ENCODE measurements at regions not wholly inside any gene's neighbourhood (a gene's known extent, or its start where the extent isn't known, plus 50 kb on each side); places are given as distances from the start of the nearest gene placed in this dataset.
"Not testable (repeated sequence)": the region's sequence is repeated elsewhere in the genome, so short reads cannot be mapped to it uniquely, and the experiment has no call there.

DNA sequence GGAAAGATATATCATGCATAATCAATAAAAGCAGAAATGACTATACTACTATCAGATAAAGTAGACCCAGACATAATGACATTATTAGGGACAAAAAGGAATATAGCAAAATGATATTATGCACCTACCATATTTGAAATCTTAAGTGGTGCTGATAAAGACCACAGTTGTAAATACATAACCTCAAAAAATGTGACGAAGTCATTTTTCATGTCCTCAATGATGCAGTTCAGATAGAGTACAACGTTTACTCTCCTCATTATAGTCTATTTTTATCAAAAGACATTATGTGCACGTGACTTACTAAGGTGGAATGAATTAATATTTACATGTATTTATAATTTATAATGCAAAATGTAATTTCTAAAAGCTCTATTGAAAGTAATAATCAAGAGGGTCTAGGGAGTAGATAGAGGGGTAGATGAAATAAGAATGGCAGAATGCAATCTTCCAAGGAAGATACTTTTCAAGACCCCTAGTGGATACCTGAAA, 61.7 kb upstream of the TNFSF4 start:
- H3K4me3 ChIP-seq (ENCODE audit: low read length), result no peak overlapping the region
- peaks cover 0 to 10% (median 0%) of the 10 kb centered on the region in 5 donors for H3K36me3 Mint-ChIP-seq
- H3K9me3 ChIP-seq (ENCODE audit: control insufficient read depth in 2 of 3, low read length in 3 of 3), result no peaks in the 10 kb centered on the region
- H3K9me3 Mint-ChIP-seq, result peaks cover 0 to 4% (median 0%) of the 10 kb centered on the region in 11 donors
- H3K27me3 Mint-ChIP-seq, result peaks cover 0 to 3% (median 0%) of the 10 kb centered on the region in 5 donors
- no peak overlapping the region for H3K4me3 Mint-ChIP-seq
- POLR2A ChIA-PET, result interaction anchor here (0.6 kb wide), 1 partner anchor 508 kb away, joined by 4 read pairs; no protein-coding TSS in a partner anchor
- DNase-seq, result no peak
- H3K36me3 ChIP-seq (ENCODE audit: control insufficient read depth in 2 of 3, insufficient read depth in 3 of 3, low read length in 3 of 3), result no peaks in the 10 kb centered on the region
- no peaks in the 10 kb centered on the region for H3K27me3 ChIP-seq (ENCODE audit: control insufficient read depth in 2 of 2, insufficient read depth in 2 of 2, low read length in 2 of 2)
- CTCF ChIA-PET, result no interaction called here
- H3K27ac Mint-ChIP-seq, result no peak overlapping the region
- intact Hi-C loops (cut with micrococcal nuclease), result loop anchor here in 1 of 2 donors (2.0 to 5.0 kb wide), 2 partner anchors 442 to 524 kb away; no protein-coding TSS in a partner anchor
- H3K4me1 Mint-ChIP-seq, result peaks cover 0 to 3% (median 0%) of the 10 kb centered on the region in 7 donors
- H3K4me1 ChIP-seq (ENCODE audit: control insufficient read depth in 2 of 2, insufficient read depth in 2 of 2, low read length in 2 of 2), result no peaks in the 10 kb centered on the region
- no peak for ATAC-seq
- no peak overlapping the region for H3K27ac ChIP-seq (ENCODE audit: low read depth, low read length)

DNA sequence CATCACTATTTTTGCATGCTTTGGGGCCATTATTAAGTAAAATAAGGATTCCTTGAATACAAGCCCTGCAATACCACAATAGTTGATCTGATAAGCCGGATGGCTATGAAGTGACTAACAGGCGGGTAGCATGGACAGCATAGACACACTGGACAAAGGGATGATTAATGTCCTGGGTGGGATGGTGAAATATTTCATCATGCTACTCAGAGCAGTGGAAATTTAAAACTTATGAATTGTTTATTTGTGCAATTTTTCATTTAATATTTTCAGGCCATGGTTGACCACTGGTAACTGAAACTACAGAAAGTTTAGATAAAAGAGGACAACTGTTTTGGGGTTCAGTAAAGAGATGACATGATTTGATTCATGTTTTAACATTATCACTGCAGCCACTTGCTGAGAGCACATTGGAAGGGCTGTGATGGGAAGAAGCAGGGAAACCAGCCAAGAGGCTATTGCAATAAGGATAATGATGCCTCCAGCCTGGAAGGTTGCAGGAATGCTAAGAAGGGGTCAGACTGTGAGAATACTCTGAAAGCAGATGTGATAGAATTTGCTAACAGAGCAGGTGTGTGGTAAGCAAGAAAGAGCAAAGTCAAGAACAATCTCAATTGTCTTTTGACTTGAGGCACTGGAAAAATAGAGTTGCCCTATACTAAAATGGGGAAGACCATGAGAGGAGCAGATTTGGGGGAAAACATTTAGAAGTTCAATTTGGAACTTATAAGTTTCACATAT, 62.5 kb upstream of the TNFSF4 start:
- intact Hi-C loops (cut with micrococcal nuclease), result loop anchor here in 1 of 2 donors (2.0 to 5.0 kb wide), 2 partner anchors 442 to 525 kb away; no protein-coding TSS in a partner anchor
- no peak overlapping the region for H3K27ac ChIP-seq (ENCODE audit: low read depth, low read length)
- no peaks in the 10 kb centered on the region for H3K4me1 ChIP-seq (ENCODE audit: control insufficient read depth in 2 of 2, insufficient read depth in 2 of 2, low read length in 2 of 2)
- H3K27ac Mint-ChIP-seq, result no peak overlapping the region
- peaks cover 0 to 3% (median 0%) of the 10 kb centered on the region in 5 donors for H3K27me3 Mint-ChIP-seq
- H3K36me3 Mint-ChIP-seq, result peaks cover 0 to 8% (median 0%) of the 10 kb centered on the region in 5 donors
- no peaks in the 10 kb centered on the region for H3K27me3 ChIP-seq (ENCODE audit: control insufficient read depth in 2 of 2, insufficient read depth in 2 of 2, low read length in 2 of 2)
- H3K36me3 ChIP-seq (ENCODE audit: control insufficient read depth in 2 of 3, insufficient read depth in 3 of 3, low read length in 3 of 3), result no peaks in the 10 kb centered on the region
- POLR2A ChIA-PET, result interaction anchor here (0.6 kb wide), 1 partner anchor 507 kb away, joined by 4 read pairs; no protein-coding TSS in a partner anchor
- H3K4me3 Mint-ChIP-seq, result no peak overlapping the region
- no peak overlapping the region for H3K4me3 ChIP-seq (ENCODE audit: low read length)
- H3K9me3 ChIP-seq (ENCODE audit: control insufficient read depth in 2 of 3, low read length in 3 of 3), result no peaks in the 10 kb centered on the region
- DNase-seq, result no peak
- ATAC-seq, result no peak
- CTCF ChIA-PET, result no interaction called here
- H3K9me3 Mint-ChIP-seq, result peaks cover 0 to 4% (median 0%) of the 10 kb centered on the region in 11 donors
- H3K4me1 Mint-ChIP-seq, result peaks cover 0 to 3% (median 0%) of the 10 kb centered on the region in 7 donors

DNA sequence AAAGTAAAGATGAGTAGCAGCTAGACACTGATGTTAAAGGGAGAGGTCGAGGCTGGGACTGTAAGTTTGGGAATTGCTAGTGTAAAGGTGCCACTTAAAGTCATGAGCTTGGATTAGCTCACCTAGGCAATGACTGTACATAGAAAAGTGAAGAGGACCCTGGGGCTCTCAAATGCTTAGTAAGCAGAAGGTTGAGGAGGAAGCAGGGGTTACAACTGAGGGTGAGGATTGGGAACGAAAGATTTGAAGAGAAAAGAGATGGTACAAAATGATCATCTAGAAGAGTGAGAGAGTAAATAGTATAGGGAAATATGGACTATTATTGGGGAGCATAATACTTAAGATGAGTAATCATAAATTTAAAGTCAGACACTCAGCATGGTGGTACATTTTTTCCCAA, 63.1 kb upstream of the TNFSF4 start:
- no peaks in the 10 kb centered on the region for H3K9me3 Mint-ChIP-seq
- H3K4me3 ChIP-seq (ENCODE audit: low read length), result no peak overlapping the region
- H3K36me3 ChIP-seq (ENCODE audit: control insufficient read depth in 2 of 3, insufficient read depth in 3 of 3, low read length in 3 of 3), result no peaks in the 10 kb centered on the region
- peaks cover 0 to 4% (median 0%) of the 10 kb centered on the region in 5 donors for H3K36me3 Mint-ChIP-seq
- peaks cover 0 to 3% (median 0%) of the 10 kb centered on the region in 5 donors for H3K27me3 Mint-ChIP-seq
- POLR2A ChIA-PET, result no interaction called here
- H3K27me3 ChIP-seq (ENCODE audit: control insufficient read depth in 2 of 2, insufficient read depth in 2 of 2, low read length in 2 of 2), result no peaks in the 10 kb centered on the region
- intact Hi-C loops (cut with micrococcal nuclease), result no loop called here
- CTCF ChIA-PET, result no interaction called here
- no peaks in the 10 kb centered on the region for H3K4me1 ChIP-seq (ENCODE audit: control insufficient read depth in 2 of 2, insufficient read depth in 2 of 2, low read length in 2 of 2)
- DNase-seq (no peak), ATAC-seq (no peak)
- peaks cover 0 to 3% (median 0%) of the 10 kb centered on the region in 7 donors for H3K4me1 Mint-ChIP-seq
- H3K9me3 ChIP-seq (ENCODE audit: control insufficient read depth in 2 of 3, low read length in 3 of 3), result no peaks in the 10 kb centered on the region
- no peak overlapping the region for H3K4me3 Mint-ChIP-seq
- H3K27ac ChIP-seq (ENCODE audit: low read depth, low read length), result no peak overlapping the region
- H3K27ac Mint-ChIP-seq, result no peak overlapping the region

DNA sequence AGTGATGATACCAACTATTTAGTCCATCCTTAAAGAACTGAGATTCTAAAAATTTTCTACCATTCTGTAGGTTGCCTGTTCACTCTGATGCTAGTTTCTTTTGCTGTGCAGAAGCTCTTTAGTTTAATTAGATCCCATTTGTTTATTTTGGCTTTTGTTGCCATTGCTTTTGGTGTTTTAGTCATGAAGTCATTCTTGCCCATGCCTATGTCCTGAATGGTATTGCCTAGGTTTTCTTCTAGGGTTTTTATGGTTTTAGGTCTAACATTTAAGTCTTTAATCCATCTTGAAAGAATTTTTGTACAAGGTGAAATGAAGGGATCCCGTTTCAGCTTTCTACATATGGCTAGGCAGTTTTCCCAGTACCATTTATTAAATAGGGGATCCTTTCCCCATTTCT, 63.9 kb upstream of the TNFSF4 start:
- H3K4me3 Mint-ChIP-seq; H3K4me1 ChIP-seq (ENCODE audit: control insufficient read depth in 2 of 2, insufficient read depth in 2 of 2, low read length in 2 of 2); H3K9me3 Mint-ChIP-seq; H3K36me3 ChIP-seq (ENCODE audit: control insufficient read depth in 2 of 3, insufficient read depth in 3 of 3, low read length in 3 of 3); ATAC-seq; intact Hi-C loops (cut with micrococcal nuclease); H3K36me3 Mint-ChIP-seq; H3K4me3 ChIP-seq (ENCODE audit: low read length); H3K27me3 Mint-ChIP-seq; DNase-seq; H3K4me1 Mint-ChIP-seq; H3K27ac ChIP-seq (ENCODE audit: low read depth, low read length); H3K27me3 ChIP-seq (ENCODE audit: control insufficient read depth in 2 of 2, insufficient read depth in 2 of 2, low read length in 2 of 2); CTCF ChIA-PET; H3K27ac Mint-ChIP-seq; H3K9me3 ChIP-seq (ENCODE audit: control insufficient read depth in 2 of 3, low read length in 3 of 3); POLR2A ChIA-PET: not testable (repeated sequence)

DNA sequence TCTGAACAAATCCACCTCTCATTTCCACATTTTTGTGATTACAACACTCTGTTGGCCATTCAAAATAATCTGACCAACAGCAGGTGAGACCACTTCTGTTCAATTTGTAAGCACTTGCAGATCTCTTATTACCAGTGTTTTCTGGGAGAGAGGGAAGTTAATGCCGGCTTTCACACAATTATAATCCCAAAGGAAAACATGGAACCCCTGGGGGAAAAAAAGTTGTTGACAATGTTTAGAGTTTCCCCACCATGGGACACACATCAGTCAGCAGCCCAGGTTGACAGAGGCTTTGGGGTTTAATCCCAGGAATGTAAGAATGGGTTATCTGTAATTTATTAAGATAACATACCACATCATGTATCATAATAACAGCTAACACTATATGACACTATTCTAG, 68.4 kb upstream of the TNFSF4 start:
- Histone ChIP-seq H3K9me3 (ENCODE audit: control insufficient read depth in 2 of 3, low read length in 3 of 3) (no peaks in the 10 kb centered on the region), H3K4me3 (ENCODE audit: low read length) (no peak overlapping the region), H3K27me3 (ENCODE audit: control insufficient read depth in 2 of 2, insufficient read depth in 2 of 2, low read length in 2 of 2) (no peaks in the 10 kb centered on the region), H3K27ac (ENCODE audit: low read depth, low read length) (no peak overlapping the region), H3K4me1 (ENCODE audit: control insufficient read depth in 2 of 2, insufficient read depth in 2 of 2, low read length in 2 of 2) (no peaks in the 10 kb centered on the region), H3K36me3 (ENCODE audit: control insufficient read depth in 2 of 3, insufficient read depth in 3 of 3, low read length in 3 of 3) (no peaks in the 10 kb centered on the region)
- Mint-ChIP-seq H3K9me3 (peaks cover 0 to 3% (median 0%) of the 10 kb centered on the region in 11 donors), H3K4me1 (no peaks in the 10 kb centered on the region), H3K27me3 (peaks cover 0 to 11% (median 0%) of the 10 kb centered on the region in 5 donors), H3K4me3 (no peak overlapping the region), H3K27ac (no peak overlapping the region), H3K36me3 (peaks cover 0 to 4% (median 0%) of the 10 kb centered on the region in 5 donors)
- POLR2A ChIA-PET, result no interaction called here
- CTCF ChIA-PET, result no interaction called here
- intact Hi-C loops (cut with micrococcal nuclease), result no loop called here
- ATAC-seq (no peak), DNase-seq (no peak)

DNA sequence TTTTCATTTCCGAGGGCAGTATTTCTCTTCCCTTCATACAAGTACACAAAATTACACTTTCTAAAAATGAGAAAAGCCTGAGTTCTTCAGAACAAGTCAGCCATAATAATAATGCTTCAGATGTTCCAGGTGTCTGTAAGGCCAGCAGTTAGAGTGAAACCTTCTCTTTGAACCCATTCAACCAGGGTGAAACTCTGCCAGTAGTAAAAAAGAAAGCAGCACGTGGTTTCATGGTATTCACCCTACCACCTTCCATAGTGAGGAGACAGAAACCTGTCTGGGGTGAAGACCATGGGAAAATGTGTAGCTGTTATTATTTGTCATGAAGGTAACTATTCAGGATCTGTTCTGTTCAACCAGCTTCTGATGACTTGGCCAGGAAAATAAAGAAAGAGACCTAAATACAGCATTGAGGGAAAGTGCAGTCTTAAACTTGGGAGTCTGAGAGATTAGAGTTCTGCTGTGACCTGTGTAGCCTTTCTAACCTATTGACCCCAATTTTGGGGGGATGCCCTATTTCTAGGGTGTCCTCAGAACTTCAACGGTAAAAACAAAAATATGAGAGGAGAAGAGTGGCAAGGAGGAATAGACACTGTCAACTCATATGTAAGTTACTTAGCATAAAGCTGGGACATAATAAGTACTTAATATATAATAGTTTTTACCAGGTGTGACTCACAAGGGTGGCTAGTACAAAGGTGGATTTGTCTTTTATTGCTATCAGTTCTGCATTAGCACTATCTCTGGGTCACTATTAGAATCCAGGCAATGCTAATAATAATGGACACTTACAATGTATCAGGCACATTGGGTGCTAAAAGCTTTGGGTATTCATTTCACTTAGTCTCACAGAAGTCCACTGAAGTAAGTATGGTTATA, 70.0 kb upstream of the TNFSF4 start:
- H3K4me1 ChIP-seq (ENCODE audit: control insufficient read depth in 2 of 2, insufficient read depth in 2 of 2, low read length in 2 of 2), result no peaks in the 10 kb centered on the region
- intact Hi-C loops (cut with micrococcal nuclease), result no loop called here
- no peak overlapping the region for H3K27ac ChIP-seq (ENCODE audit: low read depth, low read length)
- H3K27ac Mint-ChIP-seq, result no peak overlapping the region
- H3K9me3 ChIP-seq (ENCODE audit: control insufficient read depth in 2 of 3, low read length in 3 of 3), result no peaks in the 10 kb centered on the region
- DNase-seq (no peak), ATAC-seq (no peak)
- no peak overlapping the region for H3K4me3 Mint-ChIP-seq
- peaks cover 0 to 11% (median 0%) of the 10 kb centered on the region in 5 donors for H3K27me3 Mint-ChIP-seq
- H3K4me1 Mint-ChIP-seq, result no peaks in the 10 kb centered on the region
- H3K27me3 ChIP-seq (ENCODE audit: control insufficient read depth in 2 of 2, insufficient read depth in 2 of 2, low read length in 2 of 2), result no peaks in the 10 kb centered on the region
- no peak overlapping the region for H3K4me3 ChIP-seq (ENCODE audit: low read length)
- ChIA-PET POLR2A (no interaction called here), CTCF (no interaction called here)
- H3K9me3 Mint-ChIP-seq, result peaks cover 0 to 3% (median 0%) of the 10 kb centered on the region in 11 donors
- no peaks in the 10 kb centered on the region for H3K36me3 ChIP-seq (ENCODE audit: control insufficient read depth in 2 of 3, insufficient read depth in 3 of 3, low read length in 3 of 3)
- peaks cover 0 to 4% (median 0%) of the 10 kb centered on the region in 5 donors for H3K36me3 Mint-ChIP-seq
